HG02870 (cell line): ENCODE measurements at regions not wholly inside any gene's neighbourhood (a gene's known extent, or its start where the extent isn't known, plus 50 kb on each side); places are given as distances from the start of the nearest gene placed in this dataset.
"Not testable (repeated sequence)": the region's sequence is repeated elsewhere in the genome, so short reads cannot be mapped to it uniquely, and the experiment has no call there.

Experiments used
- ATAC-seq: cut with Tn5 transposase; IDR thresholded peaks from one replicate; pipeline ENCODE4 v1.9.1; 2021; ENCODE audit warnings: mild to moderate bottlenecking, moderate library complexity; ENCODE audit not compliant: unreplicated experiment

GRCh38 chr6:170067181-170067641, 223.7 kb downstream of the DLL1 start:
- ATAC-seq, result no peak

- no peak for ATAC-seq
These were observed 224.2 kb downstream of the DLL1 start for GRCh38 chr6:170066679-170067078.

- no peak for ATAC-seq
These were observed 226.9 kb downstream of the DLL1 start for GRCh38 chr6:170063851-170064602.

- no peak for ATAC-seq
These were observed 227.4 kb downstream of the DLL1 start for GRCh38 chr6:170063431-170063830.

GRCh38 chr6:170062915-170063241, 228.0 kb downstream of the DLL1 start:
- no peak for ATAC-seq

- no peak for ATAC-seq
These were observed 228.5 kb downstream of the DLL1 start for GRCh38 chr6:170062209-170062914.

- ATAC-seq, result no peak
These were observed 231.9 kb downstream of the DLL1 start for GRCh38 chr6:170058878-170059485.

- no peak for ATAC-seq
These were observed 232.7 kb downstream of the DLL1 start for GRCh38 chr6:170057961-170058877.

- no peak for ATAC-seq
These were observed 233.7 kb downstream of the DLL1 start for GRCh38 chr6:170057034-170057734.

GRCh38 chr6:170056278-170056711, 234.6 kb downstream of the DLL1 start:
- no peak for ATAC-seq

- not testable (repeated sequence) for ATAC-seq
These were observed 235.1 kb downstream of the DLL1 start for GRCh38 chr6:170055797-170056196.

- ATAC-seq, result no peak
These were observed 236.8 kb downstream of the DLL1 start for GRCh38 chr6:170053966-170054661.

GRCh38 chr6:170052991-170053821, 237.7 kb downstream of the DLL1 start:
- ATAC-seq, result no peak

- no peak for ATAC-seq
These were observed 239.4 kb downstream of the DLL1 start for GRCh38 chr6:170051229-170052172.

- no peak for ATAC-seq
These were observed 240.3 kb downstream of the DLL1 start for GRCh38 chr6:170050591-170051041.

- ATAC-seq, result no peak
These were observed 241.0 kb downstream of the DLL1 start for GRCh38 chr6:170049641-170050561.
